Right lobe of liver (tissue), 6 donors: ENCODE measurements at regions not wholly inside any gene's neighbourhood (a gene's known extent, or its start where the extent isn't known, plus 50 kb on each side); places are given as distances from the start of the nearest gene placed in this dataset.
A peak's percentile ranks its signal among the peaks of the same experiment; 100 is the strongest.

ENCODE experiments used
- ATAC-seq, 4 donors: fragments of 200-7000 bp; cut with Tn5 transposase; one replicate each; pipeline ENCODE4 v1.9.1; 2020; ENCODE audit warnings: mild to moderate bottlenecking in 4 of 4, moderate library complexity in 4 of 4
- DNase-seq, 3 donors: peaks; one replicate each; pipeline ENCODE4 v3.0.0-alpha.2; 2020
- H3K27ac ChIP-seq, 3 donors: fragments of 200-600 bp; one replicate each; pipeline ENCODE4 v1.8.0; 2022
- H3K27me3 ChIP-seq, 2 donors: fragments of 200-600 bp; one replicate each; pipeline ENCODE4 v1.8.0; 2022
- H3K36me3 ChIP-seq, 4 donors: fragments of 200-600 bp; sonication (generic) in 1 of 4; one replicate each; pipeline versions ENCODE4 v1.5.1 to v1.8.0; 2017 to 2022; ENCODE audit warnings: control low read depth in 1 of 4
- H3K4me1 ChIP-seq, 4 donors: fragments of 200-600 bp; sonication (generic) in 1 of 4; one replicate each; pipeline versions ENCODE4 v1.5.1 to v1.8.0; 2017 to 2022; ENCODE audit warnings: control low read depth in 1 of 4
- H3K4me3 ChIP-seq, 3 donors: fragments of 200-600 bp; one replicate each; pipeline ENCODE4 v1.8.0; 2022
- H3K9me3 ChIP-seq, 4 donors: fragments of 200-600 bp; sonication (generic) in 1 of 4; one replicate each; pipeline versions ENCODE4 v1.5.1 to v1.8.0; 2017 to 2022; ENCODE audit warnings: control low read depth in 1 of 4
- POLR2A ChIP-seq: fragments of 450-650 bp; IDR thresholded peaks from one replicate; pipeline ENCODE4 v1.6.1; 2017; ENCODE audit warnings: antibody characterized with exemption, mild to moderate bottlenecking
- WGBS: methylation state at CpG from one replicate; pipeline ENCODE4 v1.1.6; 2018; ENCODE audit warnings: low coverage, low lambda C conversion rate; ENCODE audit not compliant: insufficient coverage; ENCODE audit errors: missing lambda C conversion rate; 5-methylcytosine and 5-hydroxymethylcytosine counted together
- intact Hi-C, 2 donors: fragments of 100-400 bp; cut with DNase I; formaldehyde crosslinking; loops; one replicate each; pipeline versions ENCODE4 v1.11.2 to v1.14.1; 2022
- TF ChIP-seq, protein P1 (sequence below), 4 donors: fragments of 200-600 bp in 3 of 4; fragments of 450-650 bp in 1 of 4; IDR thresholded peaks; one replicate each; pipeline versions ENCODE4 v1.5.1 to v1.8.0; 2016 to 2022; ENCODE audit warnings: antibody characterized with exemption in 4 of 4, mild to moderate bottlenecking in 2 of 4
- donor health status: DM: no; HTN: yes; CAD: no.
- donor health status: DM: no; HTN: no; CAD: no.
- donor health status: DM: no; HTN: no; CAD: no.
- donor health status: DM: no; HTN: yes; CAD: no.
- donor health status: DM: no; HTN: yes; CAD: no.

DNA sequence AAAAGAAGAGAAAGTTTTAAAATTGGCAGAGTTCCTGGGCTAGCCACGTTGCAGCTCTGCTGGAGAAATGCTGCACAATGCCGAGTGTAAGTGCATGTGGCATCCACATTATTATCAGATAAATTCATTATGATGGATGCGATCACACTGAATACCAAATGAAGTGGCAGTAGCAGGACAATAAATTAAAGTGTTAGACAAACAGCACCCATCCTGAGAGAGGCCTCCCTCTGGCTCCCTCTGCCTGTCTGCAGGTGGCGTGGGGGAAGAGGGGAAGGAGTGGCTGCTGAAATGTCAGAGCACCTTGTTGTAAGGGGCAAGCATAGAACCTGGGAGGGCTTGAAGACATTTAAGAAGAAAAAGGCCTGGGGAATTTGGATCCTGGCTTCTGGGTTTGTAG is 324.1 kb downstream of the HAPSTR1 start:
- DNase-seq (no peak), ATAC-seq (peak in 1 of 4 donors; percentile 38)
- H3K4me1 ChIP-seq, result peaks cover 0 to 9% (median 0%) of the 10 kb centered on the region in 4 donors
- no peaks in the 10 kb centered on the region for H3K27me3 ChIP-seq
- H3K4me3 ChIP-seq, result no peak overlapping the region
- no peaks in the 10 kb centered on the region for H3K36me3 ChIP-seq
- H3K9me3 ChIP-seq, result no peaks in the 10 kb centered on the region
- WGBS, result 85% methylated on average over 4 of the region's 4 CpGs
- intact Hi-C loops, result no loop called here
- TF ChIP-seq POLR2A, result no peak
- TF ChIP-seq, protein P1, sequence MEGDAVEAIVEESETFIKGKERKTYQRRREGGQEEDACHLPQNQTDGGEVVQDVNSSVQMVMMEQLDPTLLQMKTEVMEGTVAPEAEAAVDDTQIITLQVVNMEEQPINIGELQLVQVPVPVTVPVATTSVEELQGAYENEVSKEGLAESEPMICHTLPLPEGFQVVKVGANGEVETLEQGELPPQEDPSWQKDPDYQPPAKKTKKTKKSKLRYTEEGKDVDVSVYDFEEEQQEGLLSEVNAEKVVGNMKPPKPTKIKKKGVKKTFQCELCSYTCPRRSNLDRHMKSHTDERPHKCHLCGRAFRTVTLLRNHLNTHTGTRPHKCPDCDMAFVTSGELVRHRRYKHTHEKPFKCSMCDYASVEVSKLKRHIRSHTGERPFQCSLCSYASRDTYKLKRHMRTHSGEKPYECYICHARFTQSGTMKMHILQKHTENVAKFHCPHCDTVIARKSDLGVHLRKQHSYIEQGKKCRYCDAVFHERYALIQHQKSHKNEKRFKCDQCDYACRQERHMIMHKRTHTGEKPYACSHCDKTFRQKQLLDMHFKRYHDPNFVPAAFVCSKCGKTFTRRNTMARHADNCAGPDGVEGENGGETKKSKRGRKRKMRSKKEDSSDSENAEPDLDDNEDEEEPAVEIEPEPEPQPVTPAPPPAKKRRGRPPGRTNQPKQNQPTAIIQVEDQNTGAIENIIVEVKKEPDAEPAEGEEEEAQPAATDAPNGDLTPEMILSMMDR (IDR thresholded peaks at IDR 0.05), result peak in 3 of 4 donors; percentile 11 to 17 (median 13)
- H3K27ac ChIP-seq, result no peak overlapping the region

DNA sequence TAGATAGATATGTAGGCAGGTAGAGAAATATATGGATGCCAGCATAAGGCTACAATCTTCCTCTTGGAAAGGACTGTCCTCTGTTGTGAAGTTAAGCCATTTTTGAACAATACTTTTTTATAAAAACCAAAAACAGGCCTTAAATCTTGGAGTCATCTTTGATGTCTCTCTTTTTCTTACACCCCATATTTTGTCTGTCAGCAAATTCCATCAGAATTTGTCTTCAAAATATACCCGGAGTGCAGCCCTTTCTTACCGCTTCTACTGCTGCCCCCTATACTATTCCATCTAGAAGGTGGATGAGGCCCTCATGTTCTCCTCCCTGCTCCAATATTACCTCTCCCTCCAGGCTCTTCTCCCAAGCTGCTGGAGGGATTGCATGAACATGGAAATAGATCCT is 326.5 kb downstream of the HAPSTR1 start:
- Histone ChIP-seq H3K9me3 (no peaks in the 10 kb centered on the region), H3K36me3 (no peaks in the 10 kb centered on the region), H3K4me3 (no peak overlapping the region), H3K4me1 (peaks cover 0 to 10% (median under 1%) of the 10 kb centered on the region in 4 donors), H3K27me3 (no peaks in the 10 kb centered on the region), H3K27ac (no peak overlapping the region)
- DNase-seq, result no peak
- 100% methylated on average over 2 of the region's 2 CpGs for WGBS
- ATAC-seq, result no peak
- no peak for TF ChIP-seq POLR2A
- TF ChIP-seq, protein P1 (IDR thresholded peaks at IDR 0.05), result no peak
- intact Hi-C loops, result no loop called here

DNA sequence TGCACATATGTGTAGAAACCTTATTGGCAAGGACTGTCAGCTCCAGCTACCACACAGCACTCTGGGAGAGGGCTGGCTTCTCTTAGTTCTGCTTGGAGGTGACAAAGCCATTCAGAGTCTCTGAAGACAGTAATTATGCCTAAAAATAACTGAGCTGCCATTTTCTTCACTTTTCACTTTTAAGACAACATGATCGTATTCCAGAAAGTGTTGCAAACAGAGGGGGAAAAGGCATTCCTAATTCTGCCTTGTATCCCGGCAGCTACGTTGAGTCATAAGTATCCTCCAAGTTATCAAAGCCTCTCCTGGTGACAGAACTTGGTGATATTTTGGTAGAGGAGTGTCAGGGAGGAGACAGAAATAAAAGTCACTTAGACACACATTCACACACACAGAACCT is 327.7 kb downstream of the HAPSTR1 start:
- no peaks in the 10 kb centered on the region for H3K9me3 ChIP-seq
- ATAC-seq (no peak), DNase-seq (no peak)
- no peak for TF ChIP-seq POLR2A
- H3K4me3 ChIP-seq, result no peak overlapping the region
- H3K27me3 ChIP-seq, result no peaks in the 10 kb centered on the region
- intact Hi-C loops, result no loop called here
- H3K27ac ChIP-seq, result no peak overlapping the region
- H3K36me3 ChIP-seq, result no peaks in the 10 kb centered on the region
- 94% methylated on average over 3 of the region's 3 CpGs for WGBS
- H3K4me1 ChIP-seq, result peaks cover 0 to 15% (median 4%) of the 10 kb centered on the region in 4 donors

DNA sequence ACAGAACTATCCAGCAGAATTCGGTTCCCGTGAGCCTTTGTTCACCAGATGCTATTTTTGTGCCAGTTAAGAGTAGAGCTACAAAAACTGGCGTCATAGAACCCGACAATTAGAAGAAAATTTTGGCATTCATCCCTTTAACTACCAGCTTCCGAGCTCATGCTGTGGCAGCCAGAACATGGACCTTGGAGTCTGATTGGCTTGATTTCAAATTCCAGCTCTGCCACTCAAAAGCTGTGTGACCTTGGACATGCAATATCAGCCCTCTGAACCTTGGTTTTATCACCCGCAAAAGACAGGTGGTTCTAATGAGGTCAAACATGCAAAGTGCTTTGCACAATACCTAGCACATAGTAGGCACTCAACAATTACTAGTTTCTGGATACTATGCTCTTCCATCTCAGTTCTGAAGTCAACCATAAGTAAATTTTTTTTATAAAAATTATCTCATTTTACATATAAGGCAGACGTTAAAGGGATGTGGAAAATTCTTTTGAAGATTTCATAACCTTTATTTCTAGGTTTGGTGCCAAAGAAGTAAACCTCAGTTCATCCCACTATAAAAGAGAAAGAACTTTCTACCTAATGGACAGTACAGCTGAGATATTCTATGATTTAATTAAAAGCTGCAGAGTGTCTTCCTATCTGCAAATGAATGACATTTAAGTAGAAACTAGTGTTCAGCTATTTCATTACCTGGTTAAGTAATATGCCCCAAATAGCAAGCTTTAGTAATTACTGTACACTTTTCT is 331.5 kb downstream of the HAPSTR1 start:
- H3K36me3 ChIP-seq, result no peaks in the 10 kb centered on the region
- no peaks in the 10 kb centered on the region for H3K9me3 ChIP-seq
- 38% methylated on average over 7 of the region's 7 CpGs for WGBS
- peak; percentile 84 to 98 (median 90) for ATAC-seq
- peak in 1 of 3 donors; percentile 80 for DNase-seq
- peaks cover 0 to 15% (median 4%) of the 10 kb centered on the region in 4 donors for H3K4me1 ChIP-seq
- no peaks in the 10 kb centered on the region for H3K27me3 ChIP-seq
- intact Hi-C loops, result no loop called here
- H3K4me3 ChIP-seq, result no peak overlapping the region
- H3K27ac ChIP-seq, result peak overlapping the region in 2 of 3 donors; percentile 34 to 35
- no peak for TF ChIP-seq POLR2A
- TF ChIP-seq, protein P1 (IDR thresholded peaks at IDR 0.05), result no peak

DNA sequence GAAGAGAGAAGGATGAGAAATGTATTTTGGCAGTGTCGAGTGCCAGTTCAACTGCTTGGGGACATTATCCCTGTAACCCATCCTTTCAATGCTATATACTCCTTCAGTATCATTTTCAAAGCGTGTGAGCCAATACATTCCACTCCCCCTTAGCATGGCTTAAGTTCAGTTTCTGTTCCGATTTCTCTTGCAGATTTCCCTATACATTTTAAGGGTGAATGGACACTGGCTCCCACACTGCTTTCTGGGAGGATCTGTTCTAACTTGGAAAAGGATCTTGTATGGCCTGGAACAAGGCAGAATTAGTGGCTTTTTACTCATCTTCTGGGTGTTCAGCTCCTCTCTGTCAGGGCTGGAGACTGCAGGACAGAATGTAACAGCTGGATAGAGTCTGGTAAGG is 333.8 kb downstream of the HAPSTR1 start:
- ATAC-seq (no peak), DNase-seq (no peak)
- intact Hi-C loops, result no loop called here
- 89% methylated on average over 3 of the region's 3 CpGs for WGBS
- TF ChIP-seq, protein P1 (IDR thresholded peaks at IDR 0.05), result no peak
- TF ChIP-seq POLR2A, result no peak
- Histone ChIP-seq H3K27me3 (no peaks in the 10 kb centered on the region), H3K9me3 (no peaks in the 10 kb centered on the region), H3K4me3 (no peak overlapping the region), H3K27ac (no peak overlapping the region), H3K4me1 (peaks cover 0 to 15% (median 4%) of the 10 kb centered on the region in 4 donors), H3K36me3 (no peaks in the 10 kb centered on the region)
